CD4-positive, alpha-beta memory T cell (primary cell): ENCODE measurements at regions not wholly inside any gene's neighbourhood (a gene's known extent, or its start where the extent isn't known, plus 50 kb on each side); places are given as distances from the start of the nearest gene placed in this dataset.
"Not testable (repeated sequence)": the region's sequence is repeated elsewhere in the genome, so short reads cannot be mapped to it uniquely, and the experiment has no call there.

ENCODE experiments used
- CTCF ChIA-PET: fragments of 350-600 bp; sonication (Branson Sonifier 250); formaldehyde crosslinking; loops from one replicate; lab custom pipeline; 2021; ENCODE audit warnings: inconsistent platforms; ENCODE audit not compliant: partially characterized antibody; lab: Charles Lee
- POLR2A ChIA-PET: fragments of 350-600 bp; sonication (Branson Sonifier 250); formaldehyde crosslinking; loops from one replicate; lab custom pipeline; 2021; ENCODE audit not compliant: partially characterized antibody; lab: Charles Lee
- DNase-seq, 5 donors: peaks; one replicate each; pipeline versions ENCODE4 v3.0.0 to v3.0.0-alpha.2; 2020 to 2022; ENCODE audit warnings: mixed read lengths in 1 of 5
- H3K27ac ChIP-seq: one replicate; pipeline ENCODE4 v1.7.0; 2013; ENCODE audit warnings: low read depth, low read length
- H3K27me3 ChIP-seq: 2 replicates; pipeline ENCODE4 v1.7.0; 2013; ENCODE audit warnings: mild to moderate bottlenecking, low read length, moderate library complexity; ENCODE audit not compliant: insufficient read depth
- H3K36me3 ChIP-seq: 2 replicates; pipeline ENCODE4 v1.7.0; 2013; ENCODE audit warnings: mild to moderate bottlenecking, low read length, moderate library complexity; ENCODE audit not compliant: insufficient read depth
- H3K4me1 ChIP-seq: 2 replicates; pipeline ENCODE4 v1.7.0; 2013; ENCODE audit warnings: mild to moderate bottlenecking, low read length, moderate library complexity; ENCODE audit not compliant: insufficient read depth
- H3K4me3 ChIP-seq, 2 donors: one replicate each; pipeline ENCODE4 v1.7.0; 2013; ENCODE audit warnings: low read length in 2 of 2, mild to moderate bottlenecking in 1 of 2
- H3K9me3 ChIP-seq, 2 donors: one replicate each; pipeline ENCODE4 v1.7.0; 2013; ENCODE audit warnings: low read length in 2 of 2, control low read depth in 1 of 2; ENCODE audit not compliant: control insufficient read depth in 1 of 2
- H3K27ac Mint-ChIP-seq, 7 donors: one replicate each; pipeline ENCODE4 v1.8.0; 2020 to 2021; ENCODE audit warnings: mixed read lengths in 7 of 7, mild to moderate bottlenecking in 6 of 7, inconsistent platforms in 3 of 7, moderate library complexity in 3 of 7
- H3K27me3 Mint-ChIP-seq, 2 donors: one replicate each; pipeline ENCODE4 v1.8.0; 2020 to 2021; ENCODE audit warnings: mixed read lengths in 2 of 2
- H3K36me3 Mint-ChIP-seq, 2 donors: one replicate each; pipeline ENCODE4 v1.8.0; 2020 to 2021; ENCODE audit warnings: mixed read lengths in 2 of 2, inconsistent platforms in 1 of 2, mild to moderate bottlenecking in 1 of 2
- H3K4me1 Mint-ChIP-seq, 4 donors: one replicate each; pipeline ENCODE4 v1.8.0; 2020 to 2021; ENCODE audit warnings: mixed read lengths in 4 of 4, mild to moderate bottlenecking in 1 of 4
- H3K4me3 Mint-ChIP-seq, 8 donors: one replicate each; pipeline ENCODE4 v1.8.0; 2020 to 2021; ENCODE audit warnings: mixed read lengths in 8 of 8, mild to moderate bottlenecking in 7 of 8, moderate library complexity in 6 of 8, inconsistent platforms in 3 of 8
- H3K9me3 Mint-ChIP-seq, 8 donors: one replicate each; pipeline ENCODE4 v1.8.0; 2020 to 2021; ENCODE audit warnings: mixed read lengths in 8 of 8, mild to moderate bottlenecking in 5 of 8, inconsistent platforms in 3 of 8, moderate library complexity in 1 of 8
- intact Hi-C: fragments of 100-400 bp; cut with micrococcal nuclease; formaldehyde crosslinking; loops from one replicate; pipeline ENCODE4 v1.15.1; 2023

DNA sequence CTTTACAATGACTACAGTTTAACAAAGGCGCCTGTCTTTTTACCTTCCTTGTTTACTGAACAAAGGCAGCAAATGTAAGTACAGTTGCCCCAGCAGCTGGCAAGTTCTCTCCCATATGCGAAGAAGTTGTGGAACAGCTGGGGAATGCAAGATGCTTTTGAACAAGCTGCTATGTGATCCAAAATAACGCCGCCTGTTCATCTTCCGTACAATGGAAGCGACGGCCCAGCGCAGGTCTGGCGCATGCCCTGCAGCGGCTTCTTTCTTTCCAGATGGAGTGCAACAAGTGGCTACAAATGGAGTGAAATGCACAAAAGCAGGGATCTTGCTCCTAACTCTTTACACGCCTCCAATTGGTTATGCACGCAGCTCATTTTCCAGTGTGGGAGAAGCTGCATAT is 97.0 kb upstream of the SVIL start:
- intact Hi-C loops: no loop called here
- Mint-ChIP-seq H3K36me3 (peaks cover 12 to 17% of the 10 kb centered on the region in 2 donors), H3K4me3 (peak overlapping the region in 1 of 8 donors; percentile 9), H3K4me1 (peaks cover 35 to 73% (median 55%) of the 10 kb centered on the region in 4 donors), H3K9me3 (no peaks in the 10 kb centered on the region), H3K27ac (peak overlapping the region in 1 of 7 donors; percentile 5), H3K27me3 (no peaks in the 10 kb centered on the region)
- Histone ChIP-seq H3K9me3 (no peaks in the 10 kb centered on the region), H3K4me1 (peaks cover 26% of the 10 kb centered on the region), H3K27ac (no peak overlapping the region), H3K27me3 (no peaks in the 10 kb centered on the region), H3K4me3 (no peak overlapping the region), H3K36me3 (no peaks in the 10 kb centered on the region)
- ChIA-PET CTCF (interaction anchor here (1.0 kb wide), 1 partner anchor 74 kb away, joined by 3 read pairs; no protein-coding TSS in a partner anchor), POLR2A (no interaction called here)
- peak in 1 of 5 donors; percentile 35 for DNase-seq

DNA sequence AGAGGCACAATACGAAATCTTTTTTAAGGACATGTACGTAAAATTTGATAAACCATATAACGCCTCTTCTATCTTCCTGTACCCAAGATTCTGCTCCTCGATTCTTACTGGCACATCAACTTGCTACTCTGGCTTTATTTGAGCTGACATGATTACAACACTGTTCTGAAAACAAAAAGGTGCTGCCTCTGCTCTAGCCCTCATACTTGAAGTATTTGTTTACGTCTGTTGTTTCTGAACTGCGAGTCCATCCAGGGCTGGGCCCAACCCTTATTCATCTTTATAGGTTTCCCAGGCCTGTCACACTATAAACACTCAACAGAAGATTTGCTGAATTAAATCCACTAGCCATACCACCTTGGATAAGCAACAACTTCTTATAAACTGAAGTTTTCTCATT is 96.2 kb upstream of the SVIL start:
- no peaks in the 10 kb centered on the region for H3K27me3 Mint-ChIP-seq
- Histone ChIP-seq H3K9me3 (no peaks in the 10 kb centered on the region), H3K27ac (no peak overlapping the region), H3K4me3 (no peak overlapping the region), H3K36me3 (no peaks in the 10 kb centered on the region), H3K27me3 (no peaks in the 10 kb centered on the region), H3K4me1 (peaks cover 29% of the 10 kb centered on the region)
- H3K4me3 Mint-ChIP-seq: no peak overlapping the region
- ChIA-PET POLR2A (no interaction called here), CTCF (no interaction called here)
- intact Hi-C loops: no loop called here
- no peak for DNase-seq
- peaks cover 12 to 17% of the 10 kb centered on the region in 2 donors for H3K36me3 Mint-ChIP-seq
- peak overlapping the region in 1 of 7 donors; percentile 65 for H3K27ac Mint-ChIP-seq
- peaks cover 37 to 81% (median 57%) of the 10 kb centered on the region in 4 donors for H3K4me1 Mint-ChIP-seq
- no peaks in the 10 kb centered on the region for H3K9me3 Mint-ChIP-seq

DNA sequence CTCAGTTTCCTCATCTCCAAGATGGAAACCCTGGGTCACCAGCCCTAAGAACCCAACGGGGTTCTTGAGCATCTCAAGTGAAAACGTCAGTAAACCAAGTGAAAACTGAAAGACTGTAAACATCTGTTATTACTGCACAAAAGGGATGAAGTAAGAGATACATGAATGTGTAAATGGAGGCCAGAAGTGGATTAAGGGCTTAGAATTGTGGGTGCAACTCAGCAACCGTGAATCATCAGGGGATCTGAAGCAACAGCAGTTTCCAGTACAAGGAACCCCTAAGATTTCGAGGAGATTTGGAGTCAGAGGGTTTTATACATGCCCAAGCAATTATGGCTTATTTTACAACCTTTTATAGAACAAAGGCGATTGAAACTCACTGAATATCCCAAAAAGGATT is 95.7 kb upstream of the SVIL start:
- Mint-ChIP-seq H3K27ac (no peak overlapping the region), H3K36me3 (peaks cover 12 to 17% of the 10 kb centered on the region in 2 donors), H3K9me3 (no peaks in the 10 kb centered on the region), H3K27me3 (no peaks in the 10 kb centered on the region), H3K4me3 (no peak overlapping the region), H3K4me1 (peaks cover 38 to 85% (median 58%) of the 10 kb centered on the region in 4 donors)
- Histone ChIP-seq H3K27ac (no peak overlapping the region), H3K27me3 (no peaks in the 10 kb centered on the region), H3K4me1 (peaks cover 34% of the 10 kb centered on the region), H3K9me3 (no peaks in the 10 kb centered on the region), H3K36me3 (no peaks in the 10 kb centered on the region), H3K4me3 (no peak overlapping the region)
- CTCF ChIA-PET: interaction anchor here (1.3 to 1.5 kb wide), 2 partner anchors 49 to 140 kb away, joined by 3 read pairs; no protein-coding TSS in a partner anchor
- intact Hi-C loops: no loop called here
- POLR2A ChIA-PET: no interaction called here
- DNase-seq: no peak

DNA sequence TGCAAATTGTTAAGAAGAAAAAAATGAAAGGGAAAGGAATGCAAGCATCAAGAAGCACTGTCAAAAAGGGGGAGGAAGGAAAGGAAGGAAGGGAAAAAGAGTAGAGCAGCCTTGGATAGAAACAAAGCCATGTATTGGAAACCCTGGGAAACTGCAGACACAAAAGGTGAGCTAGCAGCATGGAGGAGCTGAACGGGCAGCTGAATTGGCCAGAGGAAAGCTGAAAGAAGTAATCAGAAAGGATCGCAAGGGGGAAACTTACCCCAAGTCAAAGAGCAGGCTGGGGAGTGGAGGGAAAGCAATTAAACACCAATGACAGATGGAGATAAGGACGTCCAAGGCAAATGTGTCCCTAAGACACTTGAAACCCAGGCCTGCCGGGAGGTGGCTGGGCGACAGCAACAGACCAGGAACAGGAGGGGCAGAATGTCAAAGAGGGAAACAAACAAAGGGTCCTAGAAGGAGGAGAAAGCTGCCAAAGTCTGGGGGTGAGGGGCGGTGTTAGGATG is 93.8 kb upstream of the SVIL start:
- Histone ChIP-seq H3K27me3 (no peaks in the 10 kb centered on the region), H3K27ac (no peak overlapping the region), H3K4me3 (no peak overlapping the region), H3K36me3 (no peaks in the 10 kb centered on the region), H3K9me3 (no peaks in the 10 kb centered on the region), H3K4me1 (peaks cover 36% of the 10 kb centered on the region)
- peak overlapping the region in 1 of 7 donors; percentile 64 for H3K27ac Mint-ChIP-seq
- H3K9me3 Mint-ChIP-seq: no peaks in the 10 kb centered on the region
- ChIA-PET POLR2A (no interaction called here), CTCF (interaction anchor here (0.7 to 1.4 kb wide), 3 partner anchors 8 to 137 kb away, joined by 3 to 4 read pairs (median 4); no protein-coding TSS in a partner anchor)
- H3K4me3 Mint-ChIP-seq: peak overlapping the region in 2 of 8 donors; percentile 18 to 48
- DNase-seq: no peak
- H3K4me1 Mint-ChIP-seq: peaks cover 41 to 88% (median 59%) of the 10 kb centered on the region in 4 donors
- no peaks in the 10 kb centered on the region for H3K27me3 Mint-ChIP-seq
- H3K36me3 Mint-ChIP-seq: peaks cover 10 to 17% of the 10 kb centered on the region in 2 donors
- intact Hi-C loops: no loop called here

DNA sequence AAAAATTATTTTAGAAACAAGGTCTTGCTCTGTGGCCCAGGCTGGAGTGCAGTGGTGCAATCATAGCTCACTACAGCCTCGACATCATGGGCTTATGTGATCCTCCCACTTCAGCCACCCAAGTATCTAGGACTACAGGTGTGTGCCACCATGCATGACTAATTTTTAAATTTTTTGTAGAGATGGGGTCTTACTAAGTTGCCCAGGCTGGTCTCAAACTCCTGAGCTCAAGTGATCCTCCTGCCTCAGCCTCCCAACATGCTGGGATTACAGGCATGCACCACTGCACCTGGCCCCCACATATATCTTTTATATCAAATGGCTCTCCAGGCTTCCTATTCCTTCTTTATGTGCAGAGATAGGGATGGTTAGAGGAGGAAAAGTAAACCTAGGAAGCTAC is 91.2 kb upstream of the SVIL start:
- H3K27ac Mint-ChIP-seq, DNase-seq, H3K9me3 Mint-ChIP-seq, H3K4me3 Mint-ChIP-seq, H3K9me3 ChIP-seq, H3K27me3 Mint-ChIP-seq, H3K27ac ChIP-seq, intact Hi-C loops, H3K36me3 ChIP-seq, H3K27me3 ChIP-seq, H3K4me3 ChIP-seq, POLR2A ChIA-PET: not testable (repeated sequence)
- peaks cover 25% of the 10 kb centered on the region for H3K4me1 ChIP-seq
- CTCF ChIA-PET: interaction anchor here (2.0 kb wide), 1 partner anchor 10 kb away, joined by 6 read pairs; no protein-coding TSS in a partner anchor
- peaks cover 34 to 70% (median 41%) of the 10 kb centered on the region in 4 donors for H3K4me1 Mint-ChIP-seq
- H3K36me3 Mint-ChIP-seq: peaks cover 10 to 20% of the 10 kb centered on the region in 2 donors

DNA sequence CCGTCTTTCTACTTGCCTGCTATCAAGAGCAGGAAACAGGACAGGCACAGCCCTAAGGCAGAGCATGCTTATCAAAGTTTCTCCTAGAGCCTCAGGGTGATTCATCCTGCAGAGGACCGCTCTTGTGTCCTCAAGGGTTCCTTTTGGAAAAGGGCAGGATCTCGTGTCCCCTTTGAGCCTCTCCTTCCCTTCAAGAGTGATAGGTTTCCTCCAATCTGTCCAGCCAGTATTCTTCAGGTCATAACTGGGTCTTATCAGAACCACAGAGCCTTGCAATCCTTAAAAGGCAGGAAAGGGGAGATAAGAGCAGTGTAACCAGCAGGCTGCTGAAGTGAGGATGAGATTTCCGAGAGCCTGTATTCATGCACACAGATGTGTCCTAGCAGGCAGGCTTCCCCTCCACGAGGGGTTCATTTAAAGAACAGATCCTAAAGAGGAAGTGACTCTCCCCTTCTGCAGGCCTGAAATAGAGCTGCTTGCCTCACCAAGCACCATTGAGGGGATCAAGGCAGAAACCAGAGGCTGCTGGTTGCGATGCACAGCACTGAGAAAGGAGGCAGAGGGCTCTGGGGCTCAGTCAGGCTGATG is 90.5 kb upstream of the SVIL start:
- no peak for DNase-seq
- H3K9me3 Mint-ChIP-seq: peaks cover 0 to 15% (median 8%) of the 10 kb centered on the region in 8 donors
- H3K4me3 Mint-ChIP-seq: peak overlapping the region in 3 of 8 donors; percentile 31 to 58 (median 33)
- H3K4me3 ChIP-seq: no peak overlapping the region
- no peak overlapping the region for H3K27ac ChIP-seq
- peaks cover 10 to 18% of the 10 kb centered on the region in 2 donors for H3K36me3 Mint-ChIP-seq
- no peaks in the 10 kb centered on the region for H3K36me3 ChIP-seq
- ChIA-PET POLR2A (interaction anchor here (1.3 kb wide), 1 partner anchor 10 kb away, joined by 3 read pairs; no protein-coding TSS in a partner anchor), CTCF (interaction anchor here (2.0 kb wide), 1 partner anchor 10 kb away, joined by 6 read pairs; no protein-coding TSS in a partner anchor)
- peak overlapping the region in 3 of 7 donors; percentile 36 to 65 (median 43) for H3K27ac Mint-ChIP-seq
- peaks cover 33 to 64% (median 39%) of the 10 kb centered on the region in 4 donors for H3K4me1 Mint-ChIP-seq
- intact Hi-C loops: no loop called here
- H3K27me3 Mint-ChIP-seq: no peaks in the 10 kb centered on the region
- H3K9me3 ChIP-seq: peaks cover 0 to 6% of the 10 kb centered on the region in 2 donors
- peaks cover 25% of the 10 kb centered on the region for H3K4me1 ChIP-seq
- no peaks in the 10 kb centered on the region for H3K27me3 ChIP-seq

DNA sequence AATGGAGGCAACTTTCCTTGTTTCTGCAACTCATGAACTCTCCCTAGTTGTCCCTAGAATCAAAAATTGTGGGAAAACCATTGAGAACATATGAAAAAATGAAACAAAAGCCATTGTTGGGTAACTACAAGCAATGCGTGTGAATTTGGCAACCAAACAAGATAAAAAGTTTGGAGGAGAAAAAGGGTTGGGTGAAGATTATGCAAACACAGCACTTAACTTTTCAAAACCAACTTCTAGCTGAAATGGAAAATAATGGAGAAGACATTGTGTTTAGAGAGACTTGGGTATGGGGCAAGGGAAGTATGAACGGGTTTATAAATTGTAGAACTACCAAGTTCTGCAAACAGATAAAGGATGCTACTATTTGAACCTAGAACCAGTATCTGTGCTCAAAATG is 89.0 kb upstream of the SVIL start:
- CTCF ChIA-PET: interaction anchor here (0.7 kb wide), 1 partner anchor 1401 kb away, joined by 4 read pairs; no protein-coding TSS in a partner anchor
- peaks cover 14 to 16% of the 10 kb centered on the region in 2 donors for H3K36me3 Mint-ChIP-seq

More for the DNA sequence above, 89.0 kb upstream of the SVIL start:
- Mint-ChIP-seq H3K4me3 (peak overlapping the region in 2 of 8 donors; percentile 4 to 30), H3K4me1 (peaks cover 26 to 52% (median 32%) of the 10 kb centered on the region in 4 donors), H3K9me3 (peaks cover 0 to 29% (median 21%) of the 10 kb centered on the region in 8 donors), H3K27ac (peak overlapping the region in 3 of 7 donors; percentile 23 to 51 (median 39)), H3K27me3 (no peaks in the 10 kb centered on the region)
- Histone ChIP-seq H3K27me3 (no peaks in the 10 kb centered on the region), H3K36me3 (no peaks in the 10 kb centered on the region), H3K27ac (no peak overlapping the region), H3K4me1 (peaks cover 25% of the 10 kb centered on the region), H3K9me3 (peaks cover 0 to 12% of the 10 kb centered on the region in 2 donors), H3K4me3 (no peak overlapping the region)
- DNase-seq: no peak
- intact Hi-C loops: no loop called here
- POLR2A ChIA-PET: interaction anchor here (0.6 to 1.3 kb wide), 2 partner anchors 11 to 42 kb away, joined by 3 read pairs; no protein-coding TSS in a partner anchor
